GM23338 (cell line): ENCODE measurements at regions not wholly inside any gene's neighbourhood (a gene's known extent, or its start where the extent isn't known, plus 50 kb on each side); places are given as distances from the start of the nearest gene placed in this dataset.

Experiments used
- CREB1 ChIP-seq: fragments of 250-450 bp; sonication (Bioruptor Pico); IDR thresholded peaks from 2 replicates; pipeline ENCODE4 v1.5.0; 2020; ENCODE audit warnings: low read depth, mild to moderate bottlenecking, moderate library complexity
- EZH2 ChIP-seq: fragments of 200-600 bp; sonication (generic); IDR thresholded peaks from one replicate; pipeline ENCODE4 v1.8.0; 2017; ENCODE audit warnings: antibody characterized with exemption, mild to moderate bottlenecking, low read depth; ENCODE audit not compliant: unreplicated experiment
- EZH2phosphoT487 ChIP-seq: fragments of 200-600 bp; sonication (generic); IDR thresholded peaks from one replicate; pipeline ENCODE4 v1.8.1; 2018; ENCODE audit warnings: antibody characterized with exemption; ENCODE audit not compliant: unreplicated experiment
- JUNB ChIP-seq: IDR thresholded peaks from one replicate; pipeline ENCODE4 v1.6.1; 2016; ENCODE audit warnings: antibody characterized with exemption; ENCODE audit not compliant: unreplicated experiment
- POLR2AphosphoS5 ChIP-seq: IDR thresholded peaks from 2 replicates; pipeline ENCODE4 v1.6.1; 2016; ENCODE audit warnings: antibody characterized with exemption, low read depth
- STAT1 ChIP-seq: IDR thresholded peaks from one replicate; pipeline ENCODE4 v1.6.1; 2016; ENCODE audit warnings: antibody characterized with exemption; ENCODE audit not compliant: unreplicated experiment
- ZNF114 ChIP-seq: fragments of 250-450 bp; sonication (Bioruptor Pico); IDR thresholded peaks from 2 replicates; pipeline ENCODE4 v1.5.0; 2020; ENCODE audit warnings: mild to moderate bottlenecking, moderate library complexity
- ZNF331 ChIP-seq: fragments of 250-450 bp; sonication (Bioruptor Pico); IDR thresholded peaks from 2 replicates; pipeline ENCODE4 v1.5.0; 2020; ENCODE audit warnings: low read depth, mild to moderate bottlenecking, moderate library complexity
- TF ChIP-seq, protein P1 (sequence below), 2 experiments: fragments of 200-600 bp in 1 of 2; sonication (generic) in 1 of 2; conservative IDR thresholded peaks; 2 replicates each; pipeline versions ENCODE4 v1.5.1 to v1.6.1; 2016 to 2017; ENCODE audit warnings: antibody characterized with exemption in 2 of 2, low read depth in 2 of 2, mild to moderate bottlenecking in 2 of 2, moderate library complexity in 1 of 2
- TF ChIP-seq, protein P2 (sequence below): IDR thresholded peaks from one replicate; pipeline ENCODE4 v1.6.1; 2018; ENCODE audit warnings: antibody characterized with exemption; ENCODE audit not compliant: unreplicated experiment

DNA sequence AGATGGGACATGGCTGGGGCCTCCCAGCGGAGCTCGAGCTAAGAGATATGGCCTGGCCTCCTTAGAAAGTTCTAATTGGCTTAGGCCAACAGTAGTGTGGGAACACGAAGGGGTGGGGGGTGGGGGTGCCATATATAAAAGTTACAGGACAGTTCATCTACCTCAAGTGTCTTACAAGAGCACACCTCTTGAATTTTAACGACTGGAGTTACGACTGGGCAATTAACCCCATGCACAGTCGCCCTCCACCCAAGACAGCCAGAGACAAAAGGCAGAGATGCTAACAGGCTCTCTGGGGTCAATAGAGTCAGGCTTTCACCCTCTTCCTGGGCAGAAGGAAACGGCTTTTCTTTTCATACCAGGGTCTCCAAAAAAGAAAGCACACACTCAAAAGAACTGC, 302.2 kb downstream of the BCOR start:
- TF ChIP-seq ZNF331 (CRISPR knock-in tag) (no peak), POLR2AphosphoS5 (no peak), EZH2 (no peak), EZH2phosphoT487 (no peak), CREB1 (CRISPR knock-in tag) (no peak), JUNB (no peak), STAT1 (no peak), ZNF114 (CRISPR knock-in tag) (no peak)
- TF ChIP-seq, protein P1, sequence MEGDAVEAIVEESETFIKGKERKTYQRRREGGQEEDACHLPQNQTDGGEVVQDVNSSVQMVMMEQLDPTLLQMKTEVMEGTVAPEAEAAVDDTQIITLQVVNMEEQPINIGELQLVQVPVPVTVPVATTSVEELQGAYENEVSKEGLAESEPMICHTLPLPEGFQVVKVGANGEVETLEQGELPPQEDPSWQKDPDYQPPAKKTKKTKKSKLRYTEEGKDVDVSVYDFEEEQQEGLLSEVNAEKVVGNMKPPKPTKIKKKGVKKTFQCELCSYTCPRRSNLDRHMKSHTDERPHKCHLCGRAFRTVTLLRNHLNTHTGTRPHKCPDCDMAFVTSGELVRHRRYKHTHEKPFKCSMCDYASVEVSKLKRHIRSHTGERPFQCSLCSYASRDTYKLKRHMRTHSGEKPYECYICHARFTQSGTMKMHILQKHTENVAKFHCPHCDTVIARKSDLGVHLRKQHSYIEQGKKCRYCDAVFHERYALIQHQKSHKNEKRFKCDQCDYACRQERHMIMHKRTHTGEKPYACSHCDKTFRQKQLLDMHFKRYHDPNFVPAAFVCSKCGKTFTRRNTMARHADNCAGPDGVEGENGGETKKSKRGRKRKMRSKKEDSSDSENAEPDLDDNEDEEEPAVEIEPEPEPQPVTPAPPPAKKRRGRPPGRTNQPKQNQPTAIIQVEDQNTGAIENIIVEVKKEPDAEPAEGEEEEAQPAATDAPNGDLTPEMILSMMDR (conservative IDR thresholded peaks at IDR 0.05; ENCODE audit: low read depth in 2 of 2) = no peak
- TF ChIP-seq, protein P2, sequence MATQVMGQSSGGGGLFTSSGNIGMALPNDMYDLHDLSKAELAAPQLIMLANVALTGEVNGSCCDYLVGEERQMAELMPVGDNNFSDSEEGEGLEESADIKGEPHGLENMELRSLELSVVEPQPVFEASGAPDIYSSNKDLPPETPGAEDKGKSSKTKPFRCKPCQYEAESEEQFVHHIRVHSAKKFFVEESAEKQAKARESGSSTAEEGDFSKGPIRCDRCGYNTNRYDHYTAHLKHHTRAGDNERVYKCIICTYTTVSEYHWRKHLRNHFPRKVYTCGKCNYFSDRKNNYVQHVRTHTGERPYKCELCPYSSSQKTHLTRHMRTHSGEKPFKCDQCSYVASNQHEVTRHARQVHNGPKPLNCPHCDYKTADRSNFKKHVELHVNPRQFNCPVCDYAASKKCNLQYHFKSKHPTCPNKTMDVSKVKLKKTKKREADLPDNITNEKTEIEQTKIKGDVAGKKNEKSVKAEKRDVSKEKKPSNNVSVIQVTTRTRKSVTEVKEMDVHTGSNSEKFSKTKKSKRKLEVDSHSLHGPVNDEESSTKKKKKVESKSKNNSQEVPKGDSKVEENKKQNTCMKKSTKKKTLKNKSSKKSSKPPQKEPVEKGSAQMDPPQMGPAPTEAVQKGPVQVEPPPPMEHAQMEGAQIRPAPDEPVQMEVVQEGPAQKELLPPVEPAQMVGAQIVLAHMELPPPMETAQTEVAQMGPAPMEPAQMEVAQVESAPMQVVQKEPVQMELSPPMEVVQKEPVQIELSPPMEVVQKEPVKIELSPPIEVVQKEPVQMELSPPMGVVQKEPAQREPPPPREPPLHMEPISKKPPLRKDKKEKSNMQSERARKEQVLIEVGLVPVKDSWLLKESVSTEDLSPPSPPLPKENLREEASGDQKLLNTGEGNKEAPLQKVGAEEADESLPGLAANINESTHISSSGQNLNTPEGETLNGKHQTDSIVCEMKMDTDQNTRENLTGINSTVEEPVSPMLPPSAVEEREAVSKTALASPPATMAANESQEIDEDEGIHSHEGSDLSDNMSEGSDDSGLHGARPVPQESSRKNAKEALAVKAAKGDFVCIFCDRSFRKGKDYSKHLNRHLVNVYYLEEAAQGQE = no peak
